ENCODE measurements at regions not wholly inside any gene's neighbourhood (a gene's known extent, or its start where the extent isn't known, plus 50 kb on each side); places are given as distances from the start of the nearest gene placed in this dataset.

- TF ChIP-seq ZNF462 (CRISPR knock-in tag; IDR thresholded peaks at IDR 0.05) (no peak), REST (IDR thresholded peaks at IDR 0.05; ENCODE audit: unreplicated experiment) (no peak), EZH2 (IDR thresholded peaks at IDR 0.05; ENCODE audit: low read depth, unreplicated experiment) (no peak), ZNF114 (CRISPR knock-in tag; IDR thresholded peaks at IDR 0.05) (no peak), ETS1 (IDR thresholded peaks at IDR 0.05) (no peak), EZH2phosphoT487 (IDR thresholded peaks at IDR 0.05; ENCODE audit: unreplicated experiment) (no peak)
These were observed 178.5 kb upstream of the EGFLAM start (continued) for GRCh38 chr5:38079620-38080402.
